Tibial artery (tissue), 4 donors: ENCODE measurements at regions not wholly inside any gene's neighbourhood (a gene's known extent, or its start where the extent isn't known, plus 50 kb on each side); places are given as distances from the start of the nearest gene placed in this dataset.

Source experiments
- DNase-seq, 2 donors: peaks; one replicate each; pipeline ENCODE4 v3.0.0-alpha.2; 2019
- H3K27ac ChIP-seq, 2 donors: fragments of 200-600 bp; sonication (generic) in 1 of 2; 1 replicate in 1 of 2; 2 replicates in 1 of 2; pipeline ENCODE4 v1.5.1; 2018 to 2019; ENCODE audit warnings: mild to moderate bottlenecking in 1 of 2
- H3K27me3 ChIP-seq, 2 donors: fragments of 200-600 bp; sonication (generic) in 1 of 2; one replicate each; pipeline versions ENCODE4 v1.5.1 to v1.6.0; 2016 to 2019
- H3K36me3 ChIP-seq, 3 donors: fragments of 200-600 bp; sonication (generic) in 2 of 3; one replicate each; pipeline ENCODE4 v1.5.1; 2016 to 2019; ENCODE audit warnings: mild to moderate bottlenecking in 2 of 3
- H3K4me1 ChIP-seq, 4 donors: fragments of 200-600 bp; sonication (generic) in 2 of 4; 1 replicate in 3 of 4; 2 replicates in 1 of 4; pipeline ENCODE4 v1.5.1; 2016 to 2019
- H3K4me3 ChIP-seq, 2 donors: fragments of 200-600 bp; sonication (generic) in 1 of 2; 1 replicate in 1 of 2; 2 replicates in 1 of 2; pipeline ENCODE4 v1.5.1; 2018 to 2019; ENCODE audit warnings: mild to moderate bottlenecking in 2 of 2
- H3K9me3 ChIP-seq, 3 donors: fragments of 200-600 bp; sonication (generic) in 1 of 3; one replicate each; pipeline ENCODE4 v1.5.1; 2016 to 2019
- intact Hi-C: fragments of 100-400 bp; cut with DNase I; formaldehyde crosslinking; loops from one replicate; pipeline ENCODE4 v1.15.0; 2023; ENCODE audit warnings: low total_unique reads
- TF ChIP-seq, protein P1 (sequence below), 2 experiments: fragments of 200-600 bp in 1 of 2; fragments of 450-650 bp in 1 of 2; IDR thresholded peaks; one replicate each; pipeline ENCODE4 v1.5.1; 2017 to 2019; ENCODE audit warnings: antibody characterized with exemption in 2 of 2, mild to moderate bottlenecking in 1 of 2, moderate library complexity in 1 of 2

DNA sequence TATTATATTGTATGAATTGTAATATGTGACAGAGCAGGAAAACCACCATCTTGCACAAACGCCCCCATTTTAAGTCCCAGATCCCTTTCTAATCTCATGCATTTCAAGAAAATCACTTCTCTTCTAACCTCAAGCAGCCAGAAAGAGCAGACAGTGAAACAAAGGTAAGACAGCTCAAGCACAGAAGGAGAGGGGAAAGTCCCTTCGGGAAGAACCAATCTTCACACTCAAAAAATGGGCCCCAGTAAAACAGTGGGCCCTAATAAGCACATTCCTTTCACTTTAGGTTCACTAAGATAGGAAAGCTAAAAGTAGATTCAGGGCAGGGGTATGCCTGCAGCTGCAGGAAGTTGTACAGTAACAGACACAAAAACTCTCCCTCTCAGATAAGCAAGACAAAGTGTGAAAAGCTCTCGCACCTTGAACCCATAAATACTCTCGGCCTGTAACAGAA lies 1268.7 kb downstream of the SI start:
- Histone ChIP-seq H3K27ac (no peak overlapping the region), H3K4me1 (no peaks in the 10 kb centered on the region), H3K36me3 (no peaks in the 10 kb centered on the region), H3K9me3 (no peaks in the 10 kb centered on the region), H3K4me3 (no peak overlapping the region), H3K27me3 (no peaks in the 10 kb centered on the region)
- TF ChIP-seq, protein P1, sequence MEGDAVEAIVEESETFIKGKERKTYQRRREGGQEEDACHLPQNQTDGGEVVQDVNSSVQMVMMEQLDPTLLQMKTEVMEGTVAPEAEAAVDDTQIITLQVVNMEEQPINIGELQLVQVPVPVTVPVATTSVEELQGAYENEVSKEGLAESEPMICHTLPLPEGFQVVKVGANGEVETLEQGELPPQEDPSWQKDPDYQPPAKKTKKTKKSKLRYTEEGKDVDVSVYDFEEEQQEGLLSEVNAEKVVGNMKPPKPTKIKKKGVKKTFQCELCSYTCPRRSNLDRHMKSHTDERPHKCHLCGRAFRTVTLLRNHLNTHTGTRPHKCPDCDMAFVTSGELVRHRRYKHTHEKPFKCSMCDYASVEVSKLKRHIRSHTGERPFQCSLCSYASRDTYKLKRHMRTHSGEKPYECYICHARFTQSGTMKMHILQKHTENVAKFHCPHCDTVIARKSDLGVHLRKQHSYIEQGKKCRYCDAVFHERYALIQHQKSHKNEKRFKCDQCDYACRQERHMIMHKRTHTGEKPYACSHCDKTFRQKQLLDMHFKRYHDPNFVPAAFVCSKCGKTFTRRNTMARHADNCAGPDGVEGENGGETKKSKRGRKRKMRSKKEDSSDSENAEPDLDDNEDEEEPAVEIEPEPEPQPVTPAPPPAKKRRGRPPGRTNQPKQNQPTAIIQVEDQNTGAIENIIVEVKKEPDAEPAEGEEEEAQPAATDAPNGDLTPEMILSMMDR (IDR thresholded peaks at IDR 0.05) = no peak
- intact Hi-C loops = no loop called here
- DNase-seq = no peak

- Histone ChIP-seq H3K4me3 (no peak overlapping the region), H3K27me3 (peaks cover 0 to 3% of the 10 kb centered on the region in 2 donors), H3K4me1 (no peaks in the 10 kb centered on the region), H3K9me3 (no peaks in the 10 kb centered on the region), H3K36me3 (no peaks in the 10 kb centered on the region), H3K27ac (no peak overlapping the region)
- no peak for DNase-seq
- intact Hi-C loops = no loop called here
- TF ChIP-seq, protein P1 (IDR thresholded peaks at IDR 0.05) = no peak
Observed at GRCh38 chr3:163786416-163786815, 1291.9 kb downstream of the SI start.

GRCh38 chr3:163785693-163786092 lies 1292.6 kb downstream of the SI start:
- Histone ChIP-seq H3K27me3 (peaks cover 0 to 3% of the 10 kb centered on the region in 2 donors), H3K27ac (no peak overlapping the region), H3K4me3 (no peak overlapping the region), H3K9me3 (no peaks in the 10 kb centered on the region), H3K36me3 (no peaks in the 10 kb centered on the region), H3K4me1 (no peaks in the 10 kb centered on the region)
- no peak for DNase-seq
- TF ChIP-seq, protein P1 (IDR thresholded peaks at IDR 0.05) = no peak
- intact Hi-C loops = no loop called here

- Histone ChIP-seq H3K9me3 (no peaks in the 10 kb centered on the region), H3K4me3 (no peak overlapping the region), H3K4me1 (no peaks in the 10 kb centered on the region), H3K27ac (no peak overlapping the region), H3K36me3 (no peaks in the 10 kb centered on the region), H3K27me3 (no peaks in the 10 kb centered on the region)
- intact Hi-C loops = no loop called here
- DNase-seq = no peak
- TF ChIP-seq, protein P1 (IDR thresholded peaks at IDR 0.05) = no peak
Observed at GRCh38 chr3:163779396-163780344, 1298.6 kb downstream of the SI start.

GRCh38 chr3:163776743-163777142 lies 1301.6 kb downstream of the SI start:
- Histone ChIP-seq H3K4me1 (no peaks in the 10 kb centered on the region), H3K36me3 (no peaks in the 10 kb centered on the region), H3K9me3 (no peaks in the 10 kb centered on the region), H3K4me3 (no peak overlapping the region), H3K27me3 (no peaks in the 10 kb centered on the region), H3K27ac (no peak overlapping the region)
- intact Hi-C loops = no loop called here
- DNase-seq = no peak
- TF ChIP-seq, protein P1 (IDR thresholded peaks at IDR 0.05) = no peak
